DOHH2 (cell line): ENCODE measurements at regions not wholly inside any gene's neighbourhood (a gene's known extent, or its start where the extent isn't known, plus 50 kb on each side); places are given as distances from the start of the nearest gene placed in this dataset.

Experiments
- H3F3A ChIP-seq: fragments of 200-600 bp; sonication (generic), shearing (Covaris generic); 2 replicates; pipeline ENCODE4 v1.6.0; 2016; ENCODE audit warnings: antibody characterized with exemption, mild to moderate bottlenecking; ENCODE audit not compliant: control insufficient read depth, insufficient read depth
- H3K27ac ChIP-seq: fragments of 200-600 bp; sonication (generic); 2 replicates; pipeline ENCODE4 v1.5.1; 2014; ENCODE audit warnings: low read depth, mild to moderate bottlenecking, low read length, moderate library complexity
- H3K27me3 ChIP-seq: fragments of 200-600 bp; sonication (generic); 2 replicates; pipeline ENCODE4 v1.6.1; 2014; ENCODE audit warnings: mild to moderate bottlenecking, low read length, mixed read lengths; ENCODE audit not compliant: control insufficient read depth
- H3K36me3 ChIP-seq: fragments of 200-600 bp; sonication (generic); 2 replicates; pipeline ENCODE4 v1.6.1; 2014; ENCODE audit warnings: mild to moderate bottlenecking, low read length, moderate library complexity, mixed read lengths; ENCODE audit not compliant: control insufficient read depth
- H3K4me1 ChIP-seq: fragments of 200-600 bp; sonication (generic); 2 replicates; pipeline ENCODE4 v1.6.1; 2014; ENCODE audit warnings: mild to moderate bottlenecking, low read length, mixed read lengths; ENCODE audit not compliant: control insufficient read depth
- H3K4me2 ChIP-seq: fragments of 200-600 bp; sonication (generic); 2 replicates; pipeline ENCODE4 v1.6.0; 2014; ENCODE audit warnings: mild to moderate bottlenecking, low read length, moderate library complexity
- H3K4me3 ChIP-seq: fragments of 200-600 bp; sonication (generic); 2 replicates; pipeline ENCODE4 v1.5.1; 2014; ENCODE audit warnings: mild to moderate bottlenecking, low read length, mixed read lengths
- H3K79me2 ChIP-seq: fragments of 200-600 bp; sonication (generic); 2 replicates; pipeline ENCODE4 v1.6.1; 2014; ENCODE audit warnings: mild to moderate bottlenecking, low read length, mixed read lengths; ENCODE audit not compliant: control insufficient read depth
- H3K9me2 ChIP-seq: fragments of 200-600 bp; sonication (generic); replicated peaks from 2 replicates; pipeline ENCODE4 v1.6.1; 2014; ENCODE audit warnings: mild to moderate bottlenecking, low read length, mixed read lengths; ENCODE audit not compliant: control insufficient read depth
- H3K9me3 ChIP-seq: fragments of 200-600 bp; sonication (generic); 2 replicates; pipeline ENCODE4 v1.6.1; 2014; ENCODE audit warnings: antibody characterized with exemption, low read length, mixed read lengths; ENCODE audit not compliant: control insufficient read depth, insufficient read depth
- H4K20me1 ChIP-seq: fragments of 200-600 bp; sonication (generic); 2 replicates; pipeline ENCODE4 v1.6.0; 2014; ENCODE audit warnings: low read depth, mild to moderate bottlenecking, antibody characterized with exemption, low read length, moderate library complexity; ENCODE audit not compliant: control insufficient read depth, insufficient read depth
- EZH2phosphoT487 ChIP-seq: fragments of 200-600 bp; sonication (generic); IDR thresholded peaks from 2 replicates; pipeline ENCODE4 v1.6.1; 2017; ENCODE audit warnings: borderline replicate concordance, mild to moderate bottlenecking, antibody characterized with exemption, low read length, moderate library complexity, mixed read lengths
- TF ChIP-seq, protein P1 (sequence below): fragments of 200-600 bp; sonication (generic); IDR thresholded peaks from one replicate; pipeline ENCODE4 v1.5.1; 2014; ENCODE audit warnings: antibody characterized with exemption, mild to moderate bottlenecking, low read depth, low read length; ENCODE audit not compliant: poor library complexity, severe bottlenecking

DNA sequence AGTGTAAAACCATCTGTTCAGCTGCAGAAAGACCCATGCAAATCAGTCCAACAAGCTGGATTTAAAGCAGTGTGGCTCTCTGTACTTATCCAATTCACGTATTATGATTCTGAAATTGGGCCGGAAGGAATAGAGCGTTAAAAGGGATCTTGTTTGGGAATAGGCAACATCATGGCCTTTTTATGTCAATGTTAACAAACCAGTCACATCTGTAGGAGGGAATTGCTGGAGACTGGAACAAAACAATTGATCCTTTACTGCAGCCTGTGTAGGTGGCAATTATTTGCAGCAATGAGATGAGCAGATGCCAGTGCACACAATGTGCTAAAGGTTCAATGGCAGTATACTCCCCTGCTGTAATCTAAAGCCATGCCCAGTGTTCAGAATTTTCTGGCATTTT is 887.4 kb upstream of the ROBO1 start:
- Histone ChIP-seq H3K36me3 (no peaks in the 10 kb centered on the region), H3K79me2 (no peaks in the 10 kb centered on the region), H4K20me1 (no peaks in the 10 kb centered on the region), H3F3A (no peaks in the 10 kb centered on the region), H3K4me1 (no peaks in the 10 kb centered on the region), H3K27ac (no peak overlapping the region), H3K9me2 (no peaks in the 10 kb centered on the region; the same call in 1 of the 2 replicates), H3K4me2 (no peak overlapping the region), H3K27me3 (no peaks in the 10 kb centered on the region), H3K4me3 (no peak overlapping the region), H3K9me3 (no peaks in the 10 kb centered on the region; the same call in 1 of the 2 replicates)
- TF ChIP-seq, protein P1, sequence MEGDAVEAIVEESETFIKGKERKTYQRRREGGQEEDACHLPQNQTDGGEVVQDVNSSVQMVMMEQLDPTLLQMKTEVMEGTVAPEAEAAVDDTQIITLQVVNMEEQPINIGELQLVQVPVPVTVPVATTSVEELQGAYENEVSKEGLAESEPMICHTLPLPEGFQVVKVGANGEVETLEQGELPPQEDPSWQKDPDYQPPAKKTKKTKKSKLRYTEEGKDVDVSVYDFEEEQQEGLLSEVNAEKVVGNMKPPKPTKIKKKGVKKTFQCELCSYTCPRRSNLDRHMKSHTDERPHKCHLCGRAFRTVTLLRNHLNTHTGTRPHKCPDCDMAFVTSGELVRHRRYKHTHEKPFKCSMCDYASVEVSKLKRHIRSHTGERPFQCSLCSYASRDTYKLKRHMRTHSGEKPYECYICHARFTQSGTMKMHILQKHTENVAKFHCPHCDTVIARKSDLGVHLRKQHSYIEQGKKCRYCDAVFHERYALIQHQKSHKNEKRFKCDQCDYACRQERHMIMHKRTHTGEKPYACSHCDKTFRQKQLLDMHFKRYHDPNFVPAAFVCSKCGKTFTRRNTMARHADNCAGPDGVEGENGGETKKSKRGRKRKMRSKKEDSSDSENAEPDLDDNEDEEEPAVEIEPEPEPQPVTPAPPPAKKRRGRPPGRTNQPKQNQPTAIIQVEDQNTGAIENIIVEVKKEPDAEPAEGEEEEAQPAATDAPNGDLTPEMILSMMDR: no peak
- no peak for TF ChIP-seq EZH2phosphoT487

DNA sequence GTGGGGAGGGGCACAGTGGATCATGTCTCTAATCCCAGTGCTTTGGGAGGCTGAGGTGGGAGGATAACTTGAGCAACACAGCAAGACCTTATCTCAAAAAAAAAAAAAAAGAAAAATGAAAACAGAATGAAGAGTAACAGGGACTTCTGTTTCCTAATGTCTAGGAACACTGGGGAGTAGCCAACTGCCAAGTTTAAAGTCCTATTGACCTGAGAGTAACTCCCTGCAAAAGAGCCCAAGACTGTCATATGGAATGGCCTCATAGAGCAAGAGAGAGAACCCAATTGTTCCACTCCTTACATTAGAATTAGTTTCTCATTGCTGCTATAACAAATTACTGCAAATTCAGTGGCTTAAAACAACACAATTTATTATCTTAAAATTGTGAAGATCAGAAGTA is 881.4 kb upstream of the ROBO1 start:
- no peaks in the 10 kb centered on the region; the same call in 1 of the 2 replicates for H3K9me3 ChIP-seq
- H3K4me3 ChIP-seq: no peak overlapping the region
- no peaks in the 10 kb centered on the region for H3K4me1 ChIP-seq
- H3K79me2 ChIP-seq: no peaks in the 10 kb centered on the region
- H3K36me3 ChIP-seq: no peaks in the 10 kb centered on the region
- TF ChIP-seq, protein P1: no peak
- TF ChIP-seq EZH2phosphoT487: no peak
- no peak overlapping the region for H3K4me2 ChIP-seq
- no peaks in the 10 kb centered on the region for H3K27me3 ChIP-seq
- no peaks in the 10 kb centered on the region for H3K9me2 ChIP-seq
- H3K27ac ChIP-seq: no peak overlapping the region
- H3F3A ChIP-seq: no peaks in the 10 kb centered on the region
- no peaks in the 10 kb centered on the region for H4K20me1 ChIP-seq

- Histone ChIP-seq H3K27ac (no peak overlapping the region), H3K9me2 (no peaks in the 10 kb centered on the region)
- TF ChIP-seq, protein P1: no peak
- no peak for TF ChIP-seq EZH2phosphoT487
Measured at GRCh38 chr3:80643421-80643820, 875.6 kb upstream of the ROBO1 start.

More at GRCh38 chr3:80643421-80643820, 875.6 kb upstream of the ROBO1 start:
- Histone ChIP-seq H3F3A (no peaks in the 10 kb centered on the region), H4K20me1 (no peaks in the 10 kb centered on the region), H3K36me3 (no peaks in the 10 kb centered on the region), H3K4me2 (no peak overlapping the region), H3K4me3 (no peak overlapping the region), H3K79me2 (no peaks in the 10 kb centered on the region), H3K9me3 (no peaks in the 10 kb centered on the region), H3K27me3 (no peaks in the 10 kb centered on the region), H3K4me1 (no peaks in the 10 kb centered on the region)
